Kidney epithelial cell (primary cell): ENCODE measurements at regions not wholly inside any gene's neighbourhood (a gene's known extent, or its start where the extent isn't known, plus 50 kb on each side); places are given as distances from the start of the nearest gene placed in this dataset.

Source experiments
- DNase-seq: peaks from one replicate; pipeline ENCODE4 v3.0.0-alpha.2; 2010; ENCODE audit warnings: low read depth
- H3K27me3 ChIP-seq: 2 replicates; pipeline ENCODE4 v1.6.0; 2011; ENCODE audit warnings: low read length; ENCODE audit not compliant: control insufficient read depth, insufficient read depth
- H3K36me3 ChIP-seq: 2 replicates; pipeline ENCODE4 v1.5.1; 2011; ENCODE audit warnings: low read length; ENCODE audit not compliant: control insufficient read depth, insufficient read depth
- H3K4me3 ChIP-seq: 2 replicates; pipeline ENCODE4 v1.5.1; 2011; ENCODE audit warnings: low read depth, mild to moderate bottlenecking, control low read depth, low read length
- CTCF ChIP-seq: IDR thresholded peaks from 2 replicates; pipeline ENCODE4 v1.5.1; 2011; ENCODE audit warnings: mild to moderate bottlenecking, moderate library complexity, low read length, control low read depth, inconsistent platforms; ENCODE audit not compliant: insufficient read depth, poor library complexity, severe bottlenecking

GRCh38 chr4:84159762-84160161 lies 339.3 kb downstream of the NKX6-1 start:
- DNase-seq = no peak
- peaks cover 1% of the 10 kb centered on the region for H3K36me3 ChIP-seq
- no peaks in the 10 kb centered on the region for H3K27me3 ChIP-seq
- peak; percentile 43 for TF ChIP-seq CTCF
- H3K4me3 ChIP-seq = no peak overlapping the region

- DNase-seq = no peak
- Histone ChIP-seq H3K36me3 (peaks cover 1% of the 10 kb centered on the region), H3K27me3 (no peaks in the 10 kb centered on the region), H3K4me3 (no peak overlapping the region)
- no peak for TF ChIP-seq CTCF
Observed at GRCh38 chr4:84158670-84159069, 340.4 kb downstream of the NKX6-1 start.

GRCh38 chr4:84151574-84151973 lies 347.5 kb downstream of the NKX6-1 start:
- no peak for DNase-seq

DNA sequence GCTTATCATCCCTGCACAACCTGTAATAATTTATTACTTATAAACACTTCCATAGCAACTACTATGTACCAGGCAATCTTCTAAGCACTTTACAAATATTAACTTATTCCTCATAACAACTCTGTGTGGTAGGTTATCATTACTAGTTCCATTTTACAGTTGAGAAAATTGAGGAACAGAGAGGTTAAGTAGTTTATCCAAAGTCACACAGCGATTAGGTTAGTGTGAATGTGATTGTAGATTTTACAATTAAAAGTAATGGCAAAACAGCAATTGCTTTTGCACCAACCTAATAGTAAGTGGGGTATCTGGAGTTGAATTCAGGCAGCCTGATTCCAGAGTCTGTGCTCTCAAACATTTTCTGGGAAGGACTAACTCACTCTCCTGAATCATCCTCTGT lies 348.9 kb downstream of the NKX6-1 start:
- no peak for DNase-seq
- Histone ChIP-seq H3K4me3 (no peak overlapping the region), H3K27me3 (no peaks in the 10 kb centered on the region), H3K36me3 (no peaks in the 10 kb centered on the region)
- TF ChIP-seq CTCF = no peak

More at GRCh38 chr4:84151574-84151973, 347.5 kb downstream of the NKX6-1 start:
- H3K36me3 ChIP-seq = no peaks in the 10 kb centered on the region
- no peaks in the 10 kb centered on the region for H3K27me3 ChIP-seq
- no peak overlapping the region for H3K4me3 ChIP-seq
- TF ChIP-seq CTCF = no peak

DNA sequence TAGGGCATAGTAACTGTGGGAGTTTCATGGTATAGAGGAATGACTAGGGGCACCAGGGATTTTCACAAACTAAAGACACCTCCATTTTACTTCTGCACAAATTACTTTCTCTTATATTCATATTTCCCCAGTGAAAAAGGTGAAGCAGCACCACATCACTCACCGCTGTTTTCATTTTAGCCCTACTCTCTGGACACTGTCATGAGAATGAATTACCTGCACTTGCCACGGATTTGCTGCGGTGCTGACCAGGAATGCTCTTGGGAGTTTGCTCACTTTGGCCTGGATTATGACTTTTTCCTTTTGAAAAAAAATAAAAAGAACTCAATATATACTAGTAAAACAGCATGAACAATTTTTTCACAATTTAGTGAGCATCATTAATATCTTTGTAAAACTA lies 351.3 kb downstream of the NKX6-1 start:
- Histone ChIP-seq H3K36me3 (no peaks in the 10 kb centered on the region), H3K4me3 (no peak overlapping the region), H3K27me3 (no peaks in the 10 kb centered on the region)
- no peak for TF ChIP-seq CTCF
- DNase-seq = no peak

DNA sequence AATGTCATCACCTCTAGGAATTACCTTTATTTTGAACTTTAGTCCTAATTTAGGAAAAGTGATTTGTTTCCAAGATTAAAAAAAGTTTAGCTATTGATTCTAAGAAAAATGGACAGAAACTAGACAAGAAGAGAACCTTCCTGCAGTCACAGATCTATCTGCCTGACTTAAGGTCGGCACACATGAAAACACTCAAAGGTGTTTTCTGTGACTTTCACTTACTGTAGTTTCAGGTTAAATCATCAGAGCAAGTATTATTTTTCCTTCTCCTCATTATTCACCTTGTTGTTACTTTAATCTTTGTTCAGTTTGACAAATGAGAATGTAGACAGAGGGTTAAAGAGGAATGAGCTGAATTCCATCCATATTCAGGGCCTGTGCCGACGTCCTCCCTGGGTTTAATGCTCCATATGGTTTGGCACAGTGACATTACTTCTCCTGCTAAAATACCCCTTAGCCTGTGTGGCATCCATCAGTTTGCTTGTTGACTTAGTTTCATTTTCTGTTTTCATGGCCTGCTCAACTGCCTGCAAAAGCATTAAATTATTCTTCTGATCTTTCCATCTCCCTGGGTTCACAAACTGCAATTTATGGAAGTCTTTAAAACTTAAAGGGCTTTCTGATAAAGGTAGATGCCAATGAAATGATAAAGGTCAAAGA lies 352.7 kb downstream of the NKX6-1 start:
- Histone ChIP-seq H3K27me3 (no peaks in the 10 kb centered on the region), H3K36me3 (no peaks in the 10 kb centered on the region), H3K4me3 (no peak overlapping the region)
- DNase-seq = no peak
- no peak for TF ChIP-seq CTCF
